Prostate gland (tissue), 2 donors: ENCODE measurements at regions not wholly inside any gene's neighbourhood (a gene's known extent, or its start where the extent isn't known, plus 50 kb on each side); places are given as distances from the start of the nearest gene placed in this dataset.

Experiments
- POLR2A ChIP-seq: fragments of 450-650 bp; IDR thresholded peaks from one replicate; pipeline ENCODE4 v1.6.1; 2016; ENCODE audit warnings: antibody characterized with exemption, mild to moderate bottlenecking
- POLR2AphosphoS5 ChIP-seq: sonication (generic); formaldehyde crosslinking; IDR thresholded peaks from one replicate; pipeline ENCODE4 v1.6.1; 2017; ENCODE audit warnings: antibody characterized with exemption
- TF ChIP-seq, protein P1 (sequence below), 4 experiments: fragments of 200-600 bp in 2 of 4; fragments of 450-650 bp in 2 of 4; sonication (generic) in 2 of 4; IDR thresholded peaks; 1 replicate in 3 of 4; 2 replicates in 1 of 4; pipeline ENCODE4 v1.5.1; 2016 to 2019; ENCODE audit warnings: antibody characterized with exemption in 4 of 4, mild to moderate bottlenecking in 2 of 4, moderate library complexity in 2 of 4

DNA sequence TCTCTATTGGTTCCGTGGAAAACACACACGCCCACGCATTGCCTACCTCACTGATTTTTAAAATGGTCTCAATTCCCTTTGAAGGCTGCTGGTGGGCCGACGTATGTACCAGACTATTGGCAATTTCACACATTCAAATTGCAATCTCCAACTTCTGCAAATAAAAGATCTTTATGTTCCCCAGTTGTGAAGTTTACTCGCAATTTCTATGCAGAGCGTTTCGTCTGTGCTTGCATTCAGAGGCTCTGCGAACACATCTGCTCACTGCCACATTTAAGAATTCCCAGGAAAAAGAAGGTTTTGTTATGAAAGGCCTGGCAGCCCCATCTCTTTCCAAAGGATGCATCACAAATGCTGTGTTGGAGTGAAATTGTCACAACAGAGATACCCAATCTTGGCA is 288.0 kb upstream of the KAZN start:
- TF ChIP-seq POLR2AphosphoS5 (no peak), POLR2A (no peak)
- TF ChIP-seq, protein P1, sequence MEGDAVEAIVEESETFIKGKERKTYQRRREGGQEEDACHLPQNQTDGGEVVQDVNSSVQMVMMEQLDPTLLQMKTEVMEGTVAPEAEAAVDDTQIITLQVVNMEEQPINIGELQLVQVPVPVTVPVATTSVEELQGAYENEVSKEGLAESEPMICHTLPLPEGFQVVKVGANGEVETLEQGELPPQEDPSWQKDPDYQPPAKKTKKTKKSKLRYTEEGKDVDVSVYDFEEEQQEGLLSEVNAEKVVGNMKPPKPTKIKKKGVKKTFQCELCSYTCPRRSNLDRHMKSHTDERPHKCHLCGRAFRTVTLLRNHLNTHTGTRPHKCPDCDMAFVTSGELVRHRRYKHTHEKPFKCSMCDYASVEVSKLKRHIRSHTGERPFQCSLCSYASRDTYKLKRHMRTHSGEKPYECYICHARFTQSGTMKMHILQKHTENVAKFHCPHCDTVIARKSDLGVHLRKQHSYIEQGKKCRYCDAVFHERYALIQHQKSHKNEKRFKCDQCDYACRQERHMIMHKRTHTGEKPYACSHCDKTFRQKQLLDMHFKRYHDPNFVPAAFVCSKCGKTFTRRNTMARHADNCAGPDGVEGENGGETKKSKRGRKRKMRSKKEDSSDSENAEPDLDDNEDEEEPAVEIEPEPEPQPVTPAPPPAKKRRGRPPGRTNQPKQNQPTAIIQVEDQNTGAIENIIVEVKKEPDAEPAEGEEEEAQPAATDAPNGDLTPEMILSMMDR (IDR thresholded peaks at IDR 0.05) = no peak
